ENCODE measurements at regions not wholly inside any gene's neighbourhood (a gene's known extent, or its start where the extent isn't known, plus 50 kb on each side); places are given as distances from the start of the nearest gene placed in this dataset.

GRCh38 chr7:130887182-130887956, 153.4 kb upstream of the KLF14 start:
- no peak for TF ChIP-seq CTCF (IDR thresholded peaks at IDR 0.05; ENCODE audit: low read length)
- no peak for TF ChIP-seq EZH2 (optimal IDR thresholded peaks at IDR 0.05; ENCODE audit: low read depth, low read length)
- no peak for TF ChIP-seq EZH2phosphoT487 (IDR thresholded peaks at IDR 0.05; ENCODE audit: low read length)
